ENCODE measurements at regions not wholly inside any gene's neighbourhood (a gene's known extent, or its start where the extent isn't known, plus 50 kb on each side); places are given as distances from the start of the nearest gene placed in this dataset.
A peak's percentile ranks its signal among the peaks of the same experiment; 100 is the strongest.

GRCh38 chr1:13922466-13923110 is 222.6 kb downstream of the PRDM2 start:
- DNase-seq, result no peak

GRCh38 chr1:13926556-13926955 is 226.6 kb downstream of the PRDM2 start:
- DNase-seq, result no peak

DNA sequence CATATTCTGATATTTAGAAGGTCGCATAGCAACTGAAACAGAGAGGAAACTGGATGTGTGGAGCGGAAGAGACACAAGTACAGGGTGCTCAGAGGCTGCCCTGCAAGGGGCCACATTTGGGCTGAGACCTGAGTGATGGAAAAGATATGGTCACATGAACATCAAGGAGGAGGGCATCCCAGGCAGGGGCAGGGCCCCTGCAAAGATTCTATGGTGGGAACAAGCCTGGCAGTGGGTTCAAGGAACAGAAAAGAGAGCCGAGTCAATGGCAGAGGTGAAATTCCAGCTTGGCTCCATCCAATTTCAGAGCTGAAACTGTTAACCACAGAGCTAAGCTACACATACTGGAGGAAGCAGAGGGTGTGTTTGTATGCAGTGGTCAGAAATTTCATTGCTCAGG is 227.7 kb downstream of the PRDM2 start:
- no peak for DNase-seq

- DNase-seq, result no peak
Observed at GRCh38 chr1:13929313-13929712, 229.3 kb downstream of the PRDM2 start.

DNA sequence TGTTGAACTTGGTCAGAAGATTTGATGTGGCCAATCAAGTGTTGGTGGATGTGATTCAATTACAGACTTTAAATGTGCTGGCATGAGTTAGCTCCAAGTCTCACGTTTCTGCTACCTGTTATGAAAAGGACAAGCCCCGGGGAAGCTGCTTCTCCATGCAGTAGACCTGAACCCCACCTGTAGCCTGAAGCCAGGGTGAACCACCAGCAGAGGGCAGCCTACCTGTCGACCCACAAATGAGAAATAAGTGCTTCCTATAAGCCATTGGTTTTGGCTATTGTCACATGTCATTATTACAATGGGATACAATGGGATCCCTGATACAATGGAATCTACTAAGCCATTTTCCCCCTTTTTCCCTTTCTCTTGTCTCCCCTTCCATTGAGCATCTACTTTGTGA is 230.2 kb downstream of the PRDM2 start:
- no peak for DNase-seq

GRCh38 chr1:13931226-13931625 is 231.2 kb downstream of the PRDM2 start:
- DNase-seq, result no peak

- no peak for DNase-seq
Observed at GRCh38 chr1:13935336-13935735, 235.3 kb downstream of the PRDM2 start.

DNA sequence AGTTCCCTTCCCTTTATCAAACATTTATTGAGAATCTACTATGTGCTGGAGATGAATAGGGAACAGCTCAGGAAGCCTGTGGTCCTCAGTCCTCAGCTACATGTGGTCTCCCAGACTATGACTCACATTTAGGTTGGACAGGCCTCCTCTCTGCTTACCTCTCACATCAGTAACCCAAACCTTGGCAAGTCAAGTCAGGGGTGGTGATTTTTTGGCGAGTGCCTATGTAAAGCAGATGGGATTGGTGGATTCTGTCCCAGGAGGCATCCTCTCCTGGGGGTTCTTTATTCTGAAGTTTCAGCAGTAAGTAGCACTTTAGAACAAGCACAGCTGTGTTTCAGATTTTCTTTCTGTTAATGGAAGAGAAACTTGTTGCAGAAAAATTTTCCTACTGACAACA is 241.3 kb downstream of the PRDM2 start:
- no peak for DNase-seq

DNA sequence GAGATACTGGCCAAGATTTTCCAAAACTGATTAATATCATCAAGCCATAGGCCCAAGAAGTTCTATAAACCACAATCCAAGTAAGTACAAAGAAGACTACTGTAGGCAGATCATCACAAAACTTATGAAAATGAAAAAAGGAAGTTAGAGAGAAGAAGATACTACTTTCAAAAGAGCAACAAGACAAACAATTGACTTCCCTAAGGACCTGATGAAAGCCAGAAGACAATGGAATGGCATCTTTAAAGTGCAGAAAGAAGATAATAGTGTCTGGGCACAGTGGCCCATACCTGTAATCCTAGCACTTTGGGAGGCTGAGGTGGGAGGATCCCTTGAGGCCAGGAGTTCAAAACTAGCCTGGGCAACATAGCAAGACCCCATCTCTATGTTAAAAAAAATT is 243.1 kb downstream of the PRDM2 start:
- no peak for DNase-seq

DNA sequence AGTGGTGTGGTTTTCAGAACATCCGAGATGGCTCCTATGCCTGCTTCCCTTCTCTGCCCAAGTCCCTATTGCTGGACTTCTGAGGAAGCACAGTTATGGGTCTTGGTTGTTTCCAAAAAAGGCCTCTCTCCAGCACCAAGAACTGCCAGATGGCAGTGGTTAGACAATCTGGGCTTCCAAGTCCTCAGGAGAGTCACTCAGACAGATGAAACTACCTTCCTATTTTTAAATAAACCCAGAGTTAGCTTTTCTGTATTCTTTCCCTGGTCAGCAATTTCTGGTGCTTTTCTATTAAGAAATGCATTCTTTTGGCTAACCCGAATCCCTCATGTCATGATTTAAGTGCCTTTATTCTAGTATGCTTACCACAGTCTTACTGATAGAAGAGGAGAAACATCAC is 245.9 kb downstream of the PRDM2 start:
- no peak for DNase-seq

DNA sequence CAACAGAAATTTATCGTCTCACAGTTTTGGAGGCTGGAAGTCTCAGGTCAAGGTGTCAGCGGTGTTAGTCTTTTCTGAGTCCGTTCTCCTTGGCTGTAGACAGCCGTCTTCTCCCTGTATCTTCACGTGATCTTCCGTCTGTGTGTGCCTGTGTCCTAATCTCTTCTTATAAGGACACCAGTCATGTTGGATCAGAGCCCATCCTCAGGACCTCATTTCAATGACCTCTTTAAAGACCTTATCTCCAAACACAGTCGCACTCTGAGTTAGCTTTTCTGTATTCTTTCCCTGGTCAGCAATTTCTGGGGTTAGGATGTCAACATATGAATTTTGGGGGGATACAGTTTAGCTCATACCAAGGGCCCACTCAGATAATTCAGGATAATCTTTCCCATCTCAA is 247.7 kb downstream of the PRDM2 start:
- DNase-seq, result no peak

DNA sequence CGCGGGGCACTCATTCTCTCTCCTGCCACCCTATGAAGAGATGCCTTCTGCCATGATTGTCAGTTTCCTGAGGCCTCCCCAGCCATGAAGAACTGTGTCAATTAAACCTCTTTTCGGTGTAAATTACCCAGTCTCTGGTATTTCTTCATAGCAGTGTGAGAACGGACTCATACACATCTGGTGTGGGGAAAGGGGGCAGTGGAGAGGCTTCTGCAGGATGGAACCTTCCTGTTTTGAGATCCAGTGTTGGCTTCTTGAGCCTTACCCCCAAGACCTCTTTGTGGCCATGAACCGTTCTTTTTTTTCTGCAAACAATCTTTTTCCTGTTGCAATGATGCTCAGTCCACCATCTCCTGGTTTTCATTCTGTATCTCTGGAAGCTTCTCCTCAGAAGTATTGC is 248.4 kb downstream of the PRDM2 start:
- DNase-seq, result no peak

DNA sequence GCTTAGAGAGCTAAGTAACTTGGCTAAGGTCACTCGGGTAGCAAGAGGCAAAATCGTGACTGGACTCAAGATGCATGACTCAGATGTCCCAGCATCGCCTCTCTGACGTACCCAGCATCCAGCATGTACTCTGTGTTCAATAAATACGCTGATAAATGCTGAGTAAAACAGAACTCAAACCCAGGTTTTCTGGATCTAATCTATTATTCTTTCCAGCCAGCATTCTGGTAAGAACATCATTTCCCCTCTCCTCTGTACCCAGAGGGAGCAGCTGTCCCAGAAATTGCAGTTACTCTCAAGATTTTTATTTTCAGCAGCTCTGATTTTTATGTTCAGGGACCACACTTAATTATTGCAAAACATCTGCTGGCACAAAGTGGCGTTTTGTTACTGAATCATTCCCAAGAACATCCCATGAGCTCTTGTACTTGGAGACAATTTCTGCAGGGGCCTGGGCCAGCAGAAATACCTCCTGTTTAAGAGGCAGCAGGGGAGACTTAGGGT is 249.0 kb downstream of the PRDM2 start:
- DNase-seq, result no peak

- DNase-seq, result no peak
Observed at GRCh38 chr1:13949546-13949945, 249.6 kb downstream of the PRDM2 start.

DNA sequence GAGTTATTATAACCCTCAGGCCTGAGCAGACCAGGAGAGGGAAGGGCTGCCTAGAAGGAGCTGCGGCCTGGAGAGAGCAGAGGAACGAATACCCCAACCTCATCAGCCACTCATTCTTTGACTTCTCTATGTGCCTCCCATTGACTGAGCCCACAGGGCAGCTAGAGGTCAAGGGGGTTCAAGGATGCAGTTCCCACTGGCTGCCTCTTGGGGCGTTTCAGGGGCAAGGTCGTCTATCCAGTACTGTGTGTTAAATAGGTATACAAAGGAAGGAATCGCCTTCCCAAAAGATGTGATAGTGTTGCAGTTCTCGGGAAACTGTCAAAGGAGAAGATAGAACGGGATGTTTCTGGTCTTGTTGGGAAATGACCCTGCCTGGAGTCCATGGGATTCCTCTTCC is 250.6 kb downstream of the PRDM2 start:
- no peak for DNase-seq

DNA sequence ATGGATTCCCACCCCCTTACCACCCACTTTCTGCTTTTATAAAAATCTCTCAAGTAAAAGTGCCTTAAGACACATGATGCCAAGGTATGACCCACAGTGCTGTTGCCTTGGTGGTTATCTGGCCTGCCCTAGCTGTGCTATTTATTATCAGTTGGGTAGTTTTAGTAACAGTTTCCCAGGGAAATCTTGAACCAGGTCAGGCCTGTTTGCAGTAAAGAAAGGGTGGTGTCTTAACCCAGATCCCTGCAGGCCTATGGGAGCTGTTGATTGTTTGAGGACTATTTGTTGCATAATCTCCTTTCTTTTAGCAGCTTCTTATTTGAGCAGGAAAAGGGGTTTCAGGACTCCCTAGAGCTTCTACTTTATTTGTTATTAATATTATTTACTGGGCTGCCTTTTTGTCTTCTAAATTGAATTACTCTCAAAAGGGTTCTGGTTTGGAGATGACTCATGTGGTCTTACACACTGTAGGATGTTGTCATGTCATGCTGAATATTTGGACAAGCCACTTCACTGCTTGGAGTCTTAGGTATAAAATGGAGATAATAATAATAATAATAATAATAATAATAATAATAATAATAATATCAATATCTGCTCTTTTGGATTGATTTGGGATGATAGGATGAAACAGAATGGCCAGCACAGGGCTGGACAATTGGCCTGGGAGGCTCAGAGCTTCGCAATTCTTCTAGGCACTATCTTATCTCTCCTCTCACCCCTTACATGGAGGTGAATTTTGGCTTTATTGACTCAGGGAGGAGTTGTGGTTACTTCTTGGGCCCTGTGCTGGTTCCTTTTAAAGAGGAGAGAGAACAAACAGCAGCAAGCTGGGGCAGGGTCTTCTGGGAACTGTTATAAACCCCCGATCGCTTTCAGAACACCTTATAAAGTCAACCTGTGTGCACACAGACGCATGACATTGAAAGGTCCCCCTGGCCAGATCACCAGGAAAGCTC is 252.1 kb downstream of the PRDM2 start:
- DNase-seq, result no peak

GRCh38 chr1:13952985-13953384 is 253.0 kb downstream of the PRDM2 start:
- no peak for DNase-seq

- no peak for DNase-seq
Observed at GRCh38 chr1:13956393-13956792, 256.4 kb downstream of the PRDM2 start.

DNA sequence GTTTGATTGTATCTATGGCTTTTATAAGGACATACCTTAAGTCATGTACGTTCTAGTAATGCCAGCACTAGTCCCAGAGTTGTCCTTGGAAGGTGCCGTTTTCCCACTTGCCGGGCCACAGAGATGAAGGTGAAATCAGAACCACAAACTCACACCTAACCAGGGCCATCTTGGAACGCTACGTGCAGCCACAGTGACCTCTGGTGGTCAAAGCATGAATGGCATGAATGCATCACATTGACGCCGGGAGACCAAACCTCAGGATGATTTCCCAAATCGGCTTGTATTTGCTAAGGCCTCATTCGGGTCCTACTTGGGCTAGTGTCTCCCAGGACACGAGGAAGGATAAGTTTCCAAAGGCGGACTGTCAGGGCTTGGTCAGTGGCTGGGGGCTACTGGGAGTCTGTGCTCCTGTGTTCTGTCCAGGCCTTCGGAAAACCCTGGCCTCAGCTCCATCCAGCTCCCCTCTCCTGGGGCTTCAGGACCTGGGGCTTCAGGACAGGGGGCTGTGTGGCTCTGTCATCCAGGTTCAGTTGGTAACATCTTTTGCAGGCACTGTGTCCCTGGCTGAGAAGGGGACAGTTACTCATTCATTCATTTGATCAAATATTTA is 260.5 kb downstream of the PRDM2 start:
- peak; percentile 52 for DNase-seq

DNA sequence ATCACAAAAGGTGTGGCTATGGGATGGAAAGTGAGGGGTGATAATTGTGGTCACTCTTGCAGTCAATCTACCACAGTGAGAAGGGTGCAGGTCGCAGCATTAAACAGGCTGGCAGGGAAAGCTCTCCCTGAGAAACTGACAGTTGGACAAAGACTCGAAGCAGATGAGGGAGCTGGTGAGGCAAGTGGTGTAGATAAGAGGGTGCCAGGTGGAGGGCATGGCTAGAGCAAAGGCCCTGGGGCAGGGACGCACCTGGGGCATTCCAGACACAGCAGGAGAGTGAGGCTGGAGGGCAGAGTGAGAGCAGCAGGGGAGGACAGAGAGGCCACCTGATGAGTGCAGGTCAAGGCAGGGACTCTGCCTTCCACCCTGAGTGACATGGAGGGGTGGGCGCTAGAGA is 264.8 kb downstream of the PRDM2 start:
- DNase-seq, result no peak

DNA sequence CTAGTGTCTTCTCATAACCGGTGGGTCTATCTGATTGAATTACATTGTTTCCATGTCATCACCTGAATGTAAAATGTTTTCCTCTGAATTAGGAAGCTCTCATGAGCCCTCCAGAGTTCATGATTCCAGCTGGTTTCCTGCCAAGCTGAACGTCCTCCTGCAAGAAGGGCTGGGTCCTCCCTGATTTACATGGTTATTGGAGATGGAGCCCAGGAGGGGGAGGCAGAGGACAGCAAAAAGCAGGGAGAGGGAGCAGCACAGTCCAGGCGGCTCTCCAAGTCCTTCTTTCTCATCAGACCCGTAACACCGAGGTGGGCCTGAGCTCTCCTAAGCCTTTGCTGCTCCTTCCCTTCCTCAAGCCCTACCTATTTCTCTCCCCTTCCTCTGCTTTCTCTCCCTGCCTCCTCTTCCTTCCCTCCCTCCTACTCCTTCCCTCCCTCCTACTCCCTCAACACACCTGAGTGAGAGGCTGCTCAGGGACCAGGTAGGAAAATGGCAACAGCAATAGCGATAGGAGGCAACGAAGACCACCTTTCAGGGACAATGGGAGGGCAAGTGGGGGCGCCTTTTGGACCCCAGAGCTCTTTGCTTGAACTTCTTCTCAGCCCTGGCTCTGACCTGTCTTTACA is 265.9 kb downstream of the PRDM2 start:
- peak; percentile 51 for DNase-seq

- DNase-seq, result no peak
Observed at GRCh38 chr1:13967707-13968106, 267.7 kb downstream of the PRDM2 start.

DNA sequence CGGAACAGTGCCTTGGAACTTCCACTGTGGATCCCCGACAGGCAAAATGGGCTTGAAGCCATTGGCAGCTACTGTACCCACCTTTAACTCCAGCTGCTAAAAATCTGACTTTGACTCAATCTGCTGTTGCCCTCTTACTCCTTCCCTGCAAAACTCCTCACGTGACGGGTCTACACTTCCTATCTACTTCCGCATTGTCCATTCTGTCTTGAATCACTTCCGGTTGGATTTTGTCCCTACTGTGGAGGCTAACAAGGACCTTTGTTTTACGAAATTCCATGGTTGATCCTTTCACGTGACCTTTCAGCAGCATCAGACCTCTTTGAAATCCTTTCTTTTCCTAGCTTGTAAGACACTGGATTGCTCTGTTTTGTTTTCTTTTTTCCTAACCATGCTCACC is 268.4 kb downstream of the PRDM2 start:
- DNase-seq, result no peak
